Right lung (tissue), 2 donors: ENCODE measurements at regions not wholly inside any gene's neighbourhood (a gene's known extent, or its start where the extent isn't known, plus 50 kb on each side); places are given as distances from the start of the nearest gene placed in this dataset.

ENCODE experiments used
- DNase-seq, 2 donors: peaks; one replicate each; pipeline ENCODE4 v3.0.0-alpha.2; 2013

DNA sequence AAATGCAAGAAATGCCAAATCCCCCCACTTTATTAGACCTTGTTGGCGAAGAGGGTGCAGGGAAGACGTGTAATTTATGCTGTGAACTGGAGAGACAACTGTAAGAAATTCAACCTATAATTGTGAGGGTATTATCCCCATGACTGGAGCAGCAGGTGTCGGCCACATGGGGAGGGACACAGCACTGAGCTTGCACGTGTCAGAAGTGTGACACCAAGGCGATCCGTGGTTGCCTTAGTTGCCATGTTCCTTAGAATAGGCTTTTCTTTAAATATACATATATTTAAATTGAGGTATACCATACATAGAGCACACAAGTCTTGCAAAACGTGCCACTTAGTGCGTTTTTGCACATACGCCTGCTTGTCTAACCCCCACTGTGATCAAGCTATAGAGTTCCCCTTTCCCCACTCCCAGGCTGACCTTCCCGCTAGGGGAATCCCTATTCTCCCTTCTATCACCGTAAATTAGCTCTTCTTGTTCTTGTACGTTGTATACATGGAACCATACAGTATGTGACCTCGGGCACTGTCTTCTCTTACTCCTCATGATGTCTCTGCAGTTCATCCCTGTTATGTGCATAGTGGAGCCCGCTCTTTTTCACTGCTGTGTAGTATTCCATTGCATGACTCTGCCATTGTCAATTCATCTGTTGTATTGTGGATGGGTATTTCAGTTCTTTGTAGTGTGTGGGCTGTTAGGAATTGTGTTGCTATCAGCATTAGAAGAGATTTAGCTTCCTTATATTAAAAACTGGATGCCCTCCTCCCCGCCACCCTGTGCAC, 81.6 kb upstream of the PMEPA1 start:
- no peak for DNase-seq

DNA sequence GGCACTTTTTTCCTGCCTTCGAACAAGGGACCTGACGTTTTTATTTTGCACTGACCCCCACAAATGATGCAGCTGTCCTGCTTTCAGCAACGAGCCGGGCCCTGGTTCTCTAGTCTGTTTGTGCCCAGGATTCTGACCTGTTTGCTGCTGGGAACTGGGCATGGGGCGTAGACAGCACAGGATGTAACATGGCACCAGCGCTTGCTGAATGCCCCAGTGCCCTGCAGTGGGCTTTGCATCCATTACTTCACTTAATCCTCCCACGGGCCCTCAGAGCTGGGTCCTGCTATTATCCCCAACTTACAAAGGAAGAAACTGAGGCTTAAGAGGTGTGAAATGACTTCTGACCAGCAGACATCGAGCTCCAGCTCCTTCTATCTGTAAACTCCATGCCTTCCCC, 80.4 kb upstream of the PMEPA1 start:
- no peak for DNase-seq

DNA sequence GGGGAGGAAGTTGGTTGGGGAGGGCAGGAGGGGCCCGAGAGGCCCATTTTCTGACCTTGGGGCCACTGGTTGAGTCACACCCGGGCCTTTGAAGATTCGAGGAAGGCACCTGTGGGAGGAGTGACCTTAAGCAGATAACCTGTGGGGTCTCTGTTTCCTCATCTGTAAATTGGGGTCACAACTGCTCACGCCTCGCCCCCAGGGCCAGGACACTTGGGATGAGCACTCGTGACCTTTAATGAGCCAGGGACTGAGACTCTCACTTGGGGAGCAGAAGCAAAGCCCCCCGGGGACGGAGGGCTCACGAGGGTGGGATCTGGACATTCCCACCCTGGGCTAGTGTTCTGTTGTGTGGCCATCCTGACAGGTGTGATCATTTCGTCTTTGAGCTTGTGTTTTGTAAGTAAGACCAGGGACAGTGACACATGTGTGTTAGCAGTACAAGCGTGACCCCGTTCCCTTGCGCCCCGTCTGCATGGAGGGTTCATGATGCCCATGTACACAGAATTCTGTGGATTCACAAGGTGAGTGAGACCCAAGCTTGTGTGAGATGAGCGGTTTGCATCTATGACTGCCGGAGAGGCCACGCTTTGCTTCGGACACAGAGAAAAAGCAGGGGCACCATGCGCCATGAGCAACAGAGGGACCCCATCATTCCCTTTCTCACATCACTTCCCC, 79.3 kb upstream of the PMEPA1 start:
- DNase-seq = no peak

DNA sequence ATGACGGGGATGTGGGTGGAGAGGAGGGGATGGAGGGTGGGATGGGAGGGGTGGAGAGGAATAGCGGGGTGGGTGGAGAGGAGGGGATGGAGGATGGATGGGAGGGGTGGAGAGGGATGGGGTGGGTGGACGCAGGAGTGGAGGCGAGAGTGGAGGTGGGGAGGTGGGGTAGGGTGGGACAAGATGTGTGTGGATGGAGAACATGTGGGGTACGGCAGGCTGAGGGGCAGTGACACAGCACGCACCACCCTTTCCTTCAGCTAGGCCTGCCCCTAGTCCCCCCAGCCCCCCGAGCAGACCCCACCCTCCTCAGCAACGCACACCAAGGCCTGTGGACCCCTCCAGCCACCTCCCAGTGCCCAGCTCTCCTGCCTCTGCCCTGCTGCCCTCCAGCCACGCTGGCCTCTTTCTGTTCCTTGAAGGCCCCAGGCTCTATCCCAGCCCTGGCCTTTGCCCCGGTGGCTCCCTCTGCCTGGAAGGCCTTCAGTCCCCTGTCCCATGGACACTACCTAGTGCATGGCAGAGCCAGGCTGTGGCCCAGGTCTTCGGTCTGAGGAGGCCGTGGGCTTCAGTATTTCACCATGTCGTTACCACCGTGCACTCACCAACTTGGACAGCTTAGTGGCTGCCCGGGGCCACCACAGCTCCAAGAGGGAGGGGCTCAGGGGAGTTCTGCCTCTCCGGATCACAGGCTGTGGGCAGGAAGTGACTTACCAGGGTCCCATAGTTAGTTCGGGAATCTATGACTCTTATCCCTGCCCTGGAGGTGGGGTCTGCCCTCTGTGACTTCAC, 78.4 kb upstream of the PMEPA1 start:
- DNase-seq = no peak

DNA sequence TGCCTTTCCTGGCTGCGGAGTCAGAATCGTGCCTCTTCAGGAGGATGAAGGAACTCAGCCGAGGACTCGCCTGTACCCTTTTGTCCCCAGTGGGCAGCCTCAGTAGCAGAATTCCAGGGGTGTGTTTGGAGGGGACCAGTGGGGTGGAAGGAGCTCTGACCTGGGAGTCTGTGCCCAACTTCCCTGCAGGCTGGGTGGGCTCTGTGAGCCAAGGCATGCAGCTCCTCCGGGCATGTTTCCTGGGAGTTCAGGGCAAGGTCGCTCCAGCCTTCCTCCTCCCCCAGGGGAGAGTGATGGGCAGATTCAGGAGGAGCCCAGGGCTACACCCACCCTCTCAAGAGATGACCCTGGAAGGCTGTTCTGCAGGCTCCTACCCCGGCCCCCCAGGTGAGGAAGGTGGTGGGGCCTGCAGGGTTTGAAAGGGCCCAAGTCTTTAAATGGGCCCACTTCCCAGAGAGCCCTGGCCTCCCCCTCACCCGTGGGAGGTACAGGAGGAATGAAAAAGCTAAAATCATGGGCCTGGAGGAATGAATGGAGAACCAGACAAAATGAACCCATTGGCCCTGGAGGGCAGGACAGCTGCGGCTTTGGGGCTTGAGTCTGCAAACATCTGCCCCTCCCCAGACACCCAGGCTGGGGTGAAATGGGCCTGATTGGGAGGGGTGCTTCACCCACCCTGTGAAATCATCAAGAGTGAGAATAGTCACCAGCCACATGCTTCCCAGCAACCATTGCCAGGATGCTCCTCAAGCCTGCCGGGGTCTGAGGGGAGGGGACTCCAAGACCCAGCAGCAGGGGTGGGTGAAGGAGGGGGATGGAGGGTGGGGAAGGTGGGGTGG, 77.6 kb upstream of the PMEPA1 start:
- no peak for DNase-seq

DNA sequence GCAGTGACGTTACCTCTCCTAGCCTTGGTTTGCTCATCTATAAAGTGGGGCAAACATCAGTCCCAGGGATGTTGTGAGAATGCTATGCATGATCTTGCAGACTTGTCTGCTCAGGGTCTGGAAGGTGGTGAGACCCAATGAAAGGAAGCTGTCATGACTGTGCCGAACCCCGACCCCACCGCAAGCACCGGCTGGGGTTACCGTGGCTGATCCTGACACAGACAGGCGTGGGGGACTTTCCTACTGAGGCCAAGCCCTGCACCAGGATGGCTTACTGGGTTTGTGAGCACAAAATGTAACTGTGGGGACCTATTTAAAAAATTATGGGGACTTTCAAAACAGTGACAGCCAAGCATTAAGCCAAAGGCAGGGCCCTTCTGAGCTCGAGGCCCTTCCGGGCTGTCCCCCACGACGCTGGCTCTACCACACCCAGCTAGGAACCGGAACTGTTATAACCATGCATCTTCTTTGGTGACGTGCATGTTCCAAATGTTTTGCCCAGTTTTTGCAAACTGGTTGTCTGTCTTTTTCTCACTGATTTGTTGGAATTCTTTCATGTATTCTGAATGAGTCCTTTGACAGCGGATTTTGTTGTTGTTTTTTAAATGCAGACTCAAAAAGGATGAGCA, 76.6 kb upstream of the PMEPA1 start:
- DNase-seq = no peak

DNA sequence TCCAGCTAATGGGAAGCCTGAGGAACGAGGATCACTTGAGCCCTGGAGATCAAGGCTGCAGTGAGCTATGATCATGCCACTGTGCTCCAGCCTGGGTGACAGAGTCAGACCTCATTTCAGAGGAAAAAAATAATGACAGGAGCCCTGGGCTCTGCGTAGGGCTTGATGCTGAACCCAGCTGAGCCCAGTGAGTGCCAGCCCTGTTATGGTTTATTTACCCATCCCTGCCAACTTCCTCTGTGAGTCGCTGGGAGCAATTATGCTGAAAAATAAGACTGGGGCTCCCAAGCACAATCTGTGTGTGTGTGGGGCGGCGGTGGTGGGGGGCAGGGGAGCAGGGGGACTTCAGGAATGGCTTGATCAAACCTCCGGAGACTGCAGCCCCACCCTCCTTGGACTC, 75.9 kb upstream of the PMEPA1 start:
- no peak for DNase-seq

DNA sequence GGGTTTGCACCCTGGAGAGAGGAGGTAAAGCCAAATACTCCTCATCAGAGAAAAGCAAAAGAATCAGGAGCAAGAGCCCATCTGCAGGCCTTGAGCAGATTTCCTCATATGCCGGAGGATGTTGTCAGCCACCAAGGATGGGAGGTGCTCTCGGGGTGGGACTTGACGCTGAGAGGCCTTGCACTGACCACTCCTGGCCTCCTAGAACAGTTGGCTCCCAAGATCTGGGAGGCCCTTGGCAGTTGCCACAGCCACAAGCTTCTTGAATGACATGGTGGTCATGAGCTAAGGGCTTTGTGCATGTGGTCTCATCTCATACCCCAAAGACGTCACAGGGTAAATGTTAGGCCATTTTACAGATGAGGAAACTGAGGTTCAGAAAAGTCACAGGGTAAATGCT, 75.2 kb upstream of the PMEPA1 start:
- no peak for DNase-seq

DNA sequence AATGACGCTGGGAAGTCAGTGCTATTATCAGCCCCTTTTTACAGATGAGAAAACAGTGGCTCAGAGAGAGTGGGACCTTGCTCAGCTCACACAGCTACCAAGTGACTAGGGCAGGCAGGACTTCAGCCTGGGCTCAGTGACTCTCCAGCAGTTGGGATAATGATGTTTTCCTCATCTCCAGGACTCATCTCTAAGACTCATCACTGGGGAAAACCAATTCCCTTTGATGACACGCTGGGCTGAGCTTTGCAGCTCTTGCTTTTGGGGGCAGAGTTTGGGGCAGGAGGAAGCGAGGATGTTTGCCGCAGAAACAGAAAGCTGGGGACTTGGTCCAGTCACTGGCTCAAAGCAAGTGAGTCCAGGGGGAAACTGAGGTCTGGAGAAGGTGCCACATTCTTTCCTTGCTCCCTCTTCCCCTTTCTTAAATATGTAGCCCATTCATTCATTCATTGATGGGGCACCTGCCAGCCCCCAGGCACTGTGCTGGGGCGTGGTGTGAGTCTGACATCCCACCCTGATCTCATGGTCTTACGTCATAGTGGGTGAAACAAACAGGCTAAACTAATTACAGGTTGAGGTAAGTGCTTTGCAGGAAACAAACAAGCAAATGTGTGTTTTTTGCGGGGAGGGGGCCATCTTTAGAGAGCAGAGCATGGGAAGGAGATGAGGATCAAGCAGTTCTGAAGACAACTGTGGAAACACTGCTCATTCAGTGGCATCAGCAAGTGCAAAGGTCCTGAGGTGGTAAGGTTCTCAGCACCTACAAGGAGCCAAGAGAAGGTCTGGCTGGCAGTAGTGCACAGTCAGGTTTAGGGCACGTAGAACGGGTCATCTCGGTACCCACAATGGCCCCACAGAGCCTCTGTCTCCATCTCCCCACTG, 74.4 kb upstream of the PMEPA1 start:
- no peak for DNase-seq

DNA sequence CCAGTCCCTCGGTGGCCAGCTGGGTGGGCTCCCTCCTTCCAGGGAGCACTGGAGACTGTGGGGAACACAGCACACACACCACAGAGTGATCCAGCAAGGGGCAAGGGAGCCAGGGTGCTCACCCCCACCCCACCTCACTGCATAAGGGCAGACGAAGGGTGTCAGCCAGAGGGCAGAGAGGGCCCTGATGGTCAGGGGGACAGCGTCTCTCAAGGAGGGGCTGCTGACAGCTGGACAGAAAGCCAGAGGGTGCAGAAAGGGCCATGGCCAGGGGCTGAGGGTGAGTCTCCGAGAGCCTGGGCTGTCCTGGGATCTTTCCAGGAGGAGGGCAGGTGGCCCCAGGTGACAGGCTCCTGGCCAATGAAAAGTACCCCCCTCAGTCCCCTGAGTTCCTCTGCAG, 73.4 kb upstream of the PMEPA1 start:
- no peak for DNase-seq

DNA sequence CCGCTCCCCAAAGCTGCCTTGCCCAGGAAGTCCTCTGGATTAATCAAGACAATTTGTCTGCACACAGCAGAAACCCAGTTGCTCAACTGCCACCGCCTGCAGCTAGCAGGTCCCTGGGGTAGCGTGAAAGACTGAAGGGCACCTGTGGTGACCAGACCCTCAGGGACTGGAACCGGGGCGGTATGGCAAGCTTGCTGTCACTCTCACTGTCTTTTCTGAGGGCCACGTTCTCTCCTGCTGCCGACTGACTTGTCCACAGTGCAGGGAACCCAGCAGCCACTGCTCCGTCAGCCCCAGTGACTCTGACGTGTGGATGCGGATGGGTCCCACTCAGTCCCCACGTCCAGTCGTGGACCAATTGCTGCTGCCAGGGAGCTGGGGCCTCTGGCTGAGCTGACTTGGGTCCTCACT, 72.8 kb upstream of the PMEPA1 start:
- no peak for DNase-seq

DNA sequence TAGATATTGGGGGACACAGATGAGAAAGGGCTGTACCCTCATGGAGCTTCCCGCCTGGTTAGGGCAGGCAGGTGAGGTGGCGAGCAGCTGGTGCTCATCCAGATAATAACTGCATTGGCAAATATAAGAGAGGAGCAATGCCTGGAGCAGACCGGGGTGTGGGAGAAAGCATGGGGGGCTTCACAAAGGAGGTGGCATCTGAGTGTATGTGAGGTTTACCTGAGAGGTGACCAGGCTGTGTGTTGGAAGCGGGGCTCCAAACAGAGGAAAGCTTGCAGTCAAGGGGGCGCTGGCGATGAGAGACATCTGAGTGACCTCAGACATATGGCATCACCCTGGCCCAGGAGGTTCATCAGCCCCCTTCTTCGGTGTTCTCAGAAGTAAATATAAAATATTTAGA, 72.1 kb upstream of the PMEPA1 start:
- no peak for DNase-seq

DNA sequence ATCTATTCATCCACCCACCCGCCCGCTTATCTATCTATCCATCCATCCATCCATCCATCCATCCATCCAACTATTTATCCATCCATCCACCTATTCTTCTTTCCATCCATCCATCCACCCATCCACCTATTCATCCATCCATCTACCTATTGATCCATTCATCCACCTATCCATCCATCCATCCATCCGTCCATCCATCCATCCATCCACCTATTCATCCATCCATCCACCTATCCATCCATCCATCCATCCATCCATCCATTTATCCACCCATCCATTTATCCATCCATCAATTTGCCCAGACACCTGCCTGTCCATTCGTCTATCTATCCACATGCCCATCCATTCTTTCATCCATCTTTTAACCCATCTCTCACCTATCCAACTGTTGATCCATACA, 71.1 kb upstream of the PMEPA1 start:
- no peak for DNase-seq

DNA sequence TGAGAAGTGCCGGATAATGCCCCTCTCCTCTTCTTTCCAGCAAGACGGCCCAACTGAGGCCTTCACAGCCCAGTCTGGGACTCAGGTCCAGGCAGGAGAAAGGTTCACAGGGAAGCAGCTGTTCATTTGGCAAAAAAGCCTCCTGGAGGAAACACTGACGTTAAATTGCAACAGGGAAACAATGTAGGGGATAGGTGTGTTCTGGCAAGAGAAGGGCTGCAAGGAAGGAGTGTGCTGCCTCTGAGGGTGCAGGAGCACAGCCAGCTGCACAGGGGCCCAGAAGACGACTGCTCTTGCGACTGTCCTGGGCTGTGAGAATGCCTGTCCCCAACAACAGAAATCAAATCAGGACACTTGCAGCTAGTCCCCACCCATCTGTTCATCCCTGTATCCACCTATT, 70.6 kb upstream of the PMEPA1 start:
- no peak for DNase-seq

DNA sequence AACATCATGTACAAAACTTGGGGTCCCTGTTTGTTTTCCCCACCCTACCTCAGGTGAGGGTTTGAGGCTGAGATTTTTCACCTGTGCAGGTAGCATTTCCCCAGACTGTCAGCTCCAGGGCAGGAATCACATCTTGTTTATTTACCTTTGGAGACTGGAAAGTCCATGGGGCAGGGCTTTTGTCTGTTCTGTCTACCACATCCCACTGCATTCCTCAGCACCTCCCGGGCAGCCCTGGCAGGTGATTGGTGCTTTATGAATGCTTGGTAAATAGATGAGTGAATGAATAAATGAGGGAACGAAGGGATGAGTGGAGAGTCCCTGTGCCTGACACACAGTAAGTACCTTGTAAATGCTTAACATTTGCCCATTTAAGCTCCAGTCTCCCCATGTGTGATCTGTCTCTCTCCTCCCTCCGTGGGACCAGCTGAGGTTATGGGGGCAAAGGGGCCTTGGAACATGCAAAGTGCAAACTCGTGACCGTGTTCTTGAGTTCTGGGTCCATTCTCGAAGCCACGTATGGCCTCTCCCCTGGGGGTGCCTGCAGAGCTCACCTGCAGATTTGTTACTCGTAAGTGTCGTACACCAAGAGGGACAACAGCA, 69.7 kb upstream of the PMEPA1 start:
- no peak for DNase-seq

DNA sequence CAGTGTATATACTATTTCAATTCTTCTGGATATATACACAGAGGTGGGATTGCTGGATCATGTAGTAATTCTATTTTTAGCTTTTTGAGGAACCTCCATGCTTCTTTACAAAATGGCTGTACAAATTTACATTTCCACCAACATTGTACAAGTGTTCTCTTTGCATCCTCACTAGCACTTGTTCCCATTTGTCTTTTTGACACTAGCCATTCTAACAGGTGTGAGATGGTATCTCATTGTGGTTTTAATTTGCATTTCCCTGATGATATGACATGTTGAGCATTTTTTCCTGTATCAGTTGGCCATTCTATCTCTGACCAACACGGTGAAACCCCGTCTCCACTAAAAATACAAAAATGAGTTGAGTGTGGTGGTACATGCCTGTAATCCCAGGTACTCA, 68.1 kb upstream of the PMEPA1 start:
- DNase-seq = no peak

DNA sequence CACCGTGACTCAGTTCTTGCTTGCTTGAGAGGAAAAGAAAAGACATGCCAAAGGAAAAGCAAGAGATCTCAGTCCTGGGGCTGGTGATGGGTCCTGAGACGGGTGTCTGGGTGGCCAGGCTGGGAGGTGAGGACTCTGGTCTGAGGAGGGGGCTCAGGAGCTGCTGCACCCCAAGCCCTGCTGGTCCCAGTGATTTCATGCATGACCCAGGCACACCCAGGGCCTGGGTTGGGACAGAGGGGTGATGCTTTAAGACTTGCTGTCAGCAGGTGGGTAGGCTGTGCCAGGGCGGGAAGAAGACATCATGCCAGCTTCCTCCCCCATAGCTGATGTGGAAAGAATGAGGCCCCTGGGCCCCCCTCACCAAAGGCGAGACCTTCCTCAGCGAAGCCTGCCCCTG, 65.1 kb upstream of the PMEPA1 start:
- no peak for DNase-seq

DNA sequence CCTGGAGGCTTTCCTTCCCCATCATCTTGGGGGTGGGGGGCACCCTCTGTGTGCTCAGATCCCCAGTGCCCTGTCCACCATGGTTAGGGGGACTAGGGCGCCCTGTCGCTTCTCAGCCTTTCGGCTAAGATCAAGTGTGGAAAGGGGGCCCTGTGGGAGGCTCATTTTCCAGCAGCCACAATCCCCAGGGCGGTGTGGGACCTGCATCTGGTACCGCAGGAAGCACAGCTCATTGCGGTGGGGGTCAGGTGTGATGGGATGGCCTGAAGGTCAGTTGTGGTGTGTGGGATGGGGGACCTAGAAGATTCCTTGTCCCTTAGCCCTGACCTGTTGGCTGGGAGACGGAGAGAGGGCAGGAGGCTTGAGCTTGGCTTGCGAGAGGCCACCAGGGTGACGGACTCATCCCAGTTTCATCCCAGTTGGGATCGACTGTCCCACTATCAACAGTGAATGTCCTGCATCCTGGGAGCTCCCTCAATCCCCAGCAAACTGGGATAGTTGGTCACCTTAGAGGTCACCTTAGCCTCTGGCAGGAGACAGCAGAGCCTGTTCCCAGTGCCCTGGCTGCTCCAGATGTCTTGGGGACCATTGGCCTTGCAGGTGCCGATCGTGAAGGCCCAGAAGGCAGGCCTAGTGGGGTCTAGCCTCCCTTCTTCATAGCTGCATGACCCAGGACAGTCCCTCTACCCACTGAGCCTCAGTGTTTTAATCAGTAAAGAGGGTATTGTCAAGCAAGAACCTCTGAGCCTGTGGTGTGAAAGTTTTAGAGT, 64.5 kb upstream of the PMEPA1 start:
- DNase-seq = no peak
